ENCODE measurements at regions not wholly inside any gene's neighbourhood (a gene's known extent, or its start where the extent isn't known, plus 50 kb on each side); places are given as distances from the start of the nearest gene placed in this dataset.

DNA sequence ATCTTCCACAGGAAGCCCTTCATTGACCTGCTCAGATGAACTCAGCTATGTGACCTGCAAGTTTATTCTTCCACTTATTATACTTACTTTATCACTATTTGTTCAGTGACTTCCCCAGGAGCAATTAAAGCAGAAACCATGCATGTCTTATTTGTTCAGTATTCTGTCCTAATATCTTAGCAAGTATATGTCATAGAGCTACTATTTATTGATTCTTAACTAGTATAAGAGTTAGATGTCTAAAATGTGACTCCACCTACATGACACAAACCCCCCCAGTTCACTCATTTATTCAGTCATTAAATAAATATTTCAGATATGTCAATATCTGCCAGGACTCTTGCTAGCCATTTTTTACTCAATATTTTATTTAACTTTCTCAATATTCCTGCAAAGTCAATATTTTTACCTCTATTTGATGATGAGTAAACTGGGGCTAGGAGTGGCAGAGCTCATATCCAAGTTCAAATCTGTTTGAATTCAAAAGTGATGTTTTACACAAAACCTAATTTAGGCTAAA lies 469.0 kb upstream of the USP24 start:
- POLR2A ChIA-PET: no interaction called here
- no TSS peak for BruUV-seq (replicated peaks)
- Histone ChIP-seq H3K4me1 (ENCODE audit: insufficient read depth, low read length, poor library complexity, severe bottlenecking) (no peaks in the 10 kb centered on the region), H3K36me3 (ENCODE audit: insufficient read depth, low read length) (no peaks in the 10 kb centered on the region), H3K27ac (ENCODE audit: low read depth, low read length, poor library complexity, severe bottlenecking) (no peak overlapping the region), H3K9me3 (ENCODE audit: low read length) (no peaks in the 10 kb centered on the region), H3K4me2 (ENCODE audit: low read length) (no peak overlapping the region), H3K4me3 (ENCODE audit: low read depth, low read length, poor library complexity, severe bottlenecking) (no peak overlapping the region), H2AFZ (ENCODE audit: low read length) (no peak overlapping the region), H4K20me1 (ENCODE audit: insufficient read depth, low read length) (no peaks in the 10 kb centered on the region), H3K79me2 (ENCODE audit: insufficient read depth, low read depth, low read length) (no peaks in the 10 kb centered on the region), H3K9me2 (ENCODE audit: insufficient read depth, low read length) (no peaks in the 10 kb centered on the region)
- intact Hi-C loops (cut with micrococcal nuclease; ENCODE audit: unreplicated experiment): no loop called here
- DNase-seq (ENCODE audit: low spot score): no peak
- CTCF ChIA-PET (ENCODE audit: unreplicated experiment): no interaction called here
- TF ChIP-seq, protein P1, sequence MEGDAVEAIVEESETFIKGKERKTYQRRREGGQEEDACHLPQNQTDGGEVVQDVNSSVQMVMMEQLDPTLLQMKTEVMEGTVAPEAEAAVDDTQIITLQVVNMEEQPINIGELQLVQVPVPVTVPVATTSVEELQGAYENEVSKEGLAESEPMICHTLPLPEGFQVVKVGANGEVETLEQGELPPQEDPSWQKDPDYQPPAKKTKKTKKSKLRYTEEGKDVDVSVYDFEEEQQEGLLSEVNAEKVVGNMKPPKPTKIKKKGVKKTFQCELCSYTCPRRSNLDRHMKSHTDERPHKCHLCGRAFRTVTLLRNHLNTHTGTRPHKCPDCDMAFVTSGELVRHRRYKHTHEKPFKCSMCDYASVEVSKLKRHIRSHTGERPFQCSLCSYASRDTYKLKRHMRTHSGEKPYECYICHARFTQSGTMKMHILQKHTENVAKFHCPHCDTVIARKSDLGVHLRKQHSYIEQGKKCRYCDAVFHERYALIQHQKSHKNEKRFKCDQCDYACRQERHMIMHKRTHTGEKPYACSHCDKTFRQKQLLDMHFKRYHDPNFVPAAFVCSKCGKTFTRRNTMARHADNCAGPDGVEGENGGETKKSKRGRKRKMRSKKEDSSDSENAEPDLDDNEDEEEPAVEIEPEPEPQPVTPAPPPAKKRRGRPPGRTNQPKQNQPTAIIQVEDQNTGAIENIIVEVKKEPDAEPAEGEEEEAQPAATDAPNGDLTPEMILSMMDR (conservative IDR thresholded peaks at IDR 0.05; ENCODE audit: low read length): no peak
- no peak for TF ChIP-seq EZH2phosphoT487 (IDR thresholded peaks at IDR 0.05; ENCODE audit: borderline replicate concordance, low read depth, low read length)

DNA sequence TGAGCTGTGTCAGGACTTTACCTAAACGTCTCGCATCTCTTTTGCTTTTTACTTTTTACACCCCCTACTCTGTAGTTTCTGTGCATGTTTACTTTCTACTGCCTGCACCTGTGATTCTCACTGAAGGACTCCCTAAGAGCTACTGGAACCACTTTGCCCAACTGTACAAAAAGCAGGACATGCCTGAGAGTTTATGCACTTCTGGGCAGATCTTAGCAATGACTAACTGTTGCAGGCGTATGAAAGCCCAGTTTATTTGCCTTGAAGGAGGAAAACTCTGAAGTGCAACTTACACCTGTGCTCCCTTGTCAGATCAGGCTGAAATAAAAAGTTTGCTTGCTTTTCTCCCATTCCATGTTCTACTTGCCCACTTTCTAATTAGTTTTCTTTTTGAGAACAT lies 467.0 kb upstream of the USP24 start:
- H3K9me2 ChIP-seq (ENCODE audit: insufficient read depth, low read length): no peaks in the 10 kb centered on the region
- no peaks in the 10 kb centered on the region for H3K4me1 ChIP-seq (ENCODE audit: insufficient read depth, low read length, poor library complexity, severe bottlenecking)
- DNase-seq (ENCODE audit: low spot score): no peak
- no peak overlapping the region for H3K4me3 ChIP-seq (ENCODE audit: low read depth, low read length, poor library complexity, severe bottlenecking)
- H2AFZ ChIP-seq (ENCODE audit: low read length): no peak overlapping the region
- intact Hi-C loops (cut with micrococcal nuclease; ENCODE audit: unreplicated experiment): no loop called here
- CTCF ChIA-PET (ENCODE audit: unreplicated experiment): no interaction called here
- POLR2A ChIA-PET: interaction anchor here (0.6 kb wide), 1 partner anchor 154 kb away, joined by 4 read pairs; no protein-coding TSS in a partner anchor
- TF ChIP-seq, protein P1 (conservative IDR thresholded peaks at IDR 0.05; ENCODE audit: low read length): no peak
- no peak for TF ChIP-seq EZH2phosphoT487 (IDR thresholded peaks at IDR 0.05; ENCODE audit: borderline replicate concordance, low read depth, low read length)
- no peaks in the 10 kb centered on the region for H3K79me2 ChIP-seq (ENCODE audit: insufficient read depth, low read depth, low read length)
- no peaks in the 10 kb centered on the region for H3K36me3 ChIP-seq (ENCODE audit: insufficient read depth, low read length)
- H3K4me2 ChIP-seq (ENCODE audit: low read length): no peak overlapping the region
- H3K27ac ChIP-seq (ENCODE audit: low read depth, low read length, poor library complexity, severe bottlenecking): no peak overlapping the region
- no peaks in the 10 kb centered on the region for H3K9me3 ChIP-seq (ENCODE audit: low read length)
- no peaks in the 10 kb centered on the region for H4K20me1 ChIP-seq (ENCODE audit: insufficient read depth, low read length)
- no TSS peak for BruUV-seq (replicated peaks)

GRCh38 chr1:55679971-55680370 lies 464.8 kb upstream of the USP24 start:
- Histone ChIP-seq H3K9me2 (ENCODE audit: insufficient read depth, low read length) (no peaks in the 10 kb centered on the region), H3K36me3 (ENCODE audit: insufficient read depth, low read length) (no peaks in the 10 kb centered on the region), H2AFZ (ENCODE audit: low read length) (no peak overlapping the region), H3K27ac (ENCODE audit: low read depth, low read length, poor library complexity, severe bottlenecking) (no peak overlapping the region), H3K4me1 (ENCODE audit: insufficient read depth, low read length, poor library complexity, severe bottlenecking) (no peaks in the 10 kb centered on the region), H3K4me3 (ENCODE audit: low read depth, low read length, poor library complexity, severe bottlenecking) (no peak overlapping the region), H3K4me2 (ENCODE audit: low read length) (no peak overlapping the region), H3K9me3 (ENCODE audit: low read length) (no peaks in the 10 kb centered on the region), H3K79me2 (ENCODE audit: insufficient read depth, low read depth, low read length) (no peaks in the 10 kb centered on the region), H4K20me1 (ENCODE audit: insufficient read depth, low read length) (no peaks in the 10 kb centered on the region)
- no peak for DNase-seq (ENCODE audit: low spot score)
- TF ChIP-seq, protein P1 (conservative IDR thresholded peaks at IDR 0.05; ENCODE audit: low read length): no peak
- TF ChIP-seq EZH2phosphoT487 (IDR thresholded peaks at IDR 0.05; ENCODE audit: borderline replicate concordance, low read depth, low read length): no peak
- ChIA-PET POLR2A (no interaction called here), CTCF (ENCODE audit: unreplicated experiment) (no interaction called here)
- BruUV-seq (replicated peaks): no TSS peak
- intact Hi-C loops (cut with micrococcal nuclease; ENCODE audit: unreplicated experiment): no loop called here
